Gastrocnemius medialis (tissue), 4 donors: ENCODE measurements at regions not wholly inside any gene's neighbourhood (a gene's known extent, or its start where the extent isn't known, plus 50 kb on each side); places are given as distances from the start of the nearest gene placed in this dataset.
A peak's percentile ranks its signal among the peaks of the same experiment; 100 is the strongest.

Experiments used
- ATAC-seq, 2 donors: fragments of 150-250 bp; one replicate each; pipeline ENCODE4 v1.9.1; 2016
- DNase-seq, 2 donors: peaks; one replicate each; pipeline ENCODE4 v3.0.0-alpha.2; 2019
- H3K27ac ChIP-seq, 4 donors: fragments of 200-600 bp; sonication (generic); 1 replicate in 1 of 4; 2 replicates in 3 of 4; pipeline ENCODE4 v1.5.1; 2016 to 2018; ENCODE audit warnings: mild to moderate bottlenecking in 2 of 4, moderate library complexity in 1 of 4
- H3K27me3 ChIP-seq, 3 donors: fragments of 200-600 bp; sonication (generic) in 2 of 3; 1 replicate in 1 of 3; 2 replicates in 2 of 3; pipeline versions ENCODE4 v1.5.1 to v1.6.0; 2016 to 2019; ENCODE audit warnings: mild to moderate bottlenecking in 1 of 3, moderate library complexity in 1 of 3
- H3K36me3 ChIP-seq, 2 donors: fragments of 200-600 bp; sonication (generic) in 1 of 2; one replicate each; pipeline ENCODE4 v1.5.1; 2017 to 2018
- H3K4me1 ChIP-seq, 2 donors: fragments of 200-600 bp; sonication (generic) in 1 of 2; one replicate each; pipeline ENCODE4 v1.5.1; 2016 to 2017; ENCODE audit warnings: mild to moderate bottlenecking in 2 of 2
- H3K4me3 ChIP-seq, 4 donors: fragments of 200-600 bp; sonication (generic) in 3 of 4; 1 replicate in 1 of 4; 2 replicates in 3 of 4; pipeline ENCODE4 v1.5.1; 2016 to 2019; ENCODE audit warnings: mild to moderate bottlenecking in 2 of 4
- H3K9me3 ChIP-seq, 3 donors: fragments of 200-600 bp; sonication (generic) in 2 of 3; 1 replicate in 1 of 3; 2 replicates in 2 of 3; pipeline ENCODE4 v1.5.1; 2016 to 2019
- POLR2A ChIP-seq, 2 donors: fragments of 450-650 bp; IDR thresholded peaks; one replicate each; pipeline ENCODE4 v1.6.1; 2017; ENCODE audit warnings: antibody characterized with exemption in 2 of 2, mild to moderate bottlenecking in 2 of 2, moderate library complexity in 2 of 2
- in situ Hi-C, 4 donors: fragments of 200-750 bp; cut with MboI; loops; one replicate each; pipeline versions ENCODE4 v1.15.0 to v1.8.0; 2017; ENCODE audit warnings: low sequenced_read_pairs in 4 of 4
- intact Hi-C: fragments of 100-400 bp; cut with DNase I; formaldehyde crosslinking; loops from one replicate; pipeline ENCODE4 v1.15.1; 2023; ENCODE audit warnings: low total_unique reads
- TF ChIP-seq, protein P1 (sequence below), 5 experiments: fragments of 450-650 bp in 3 of 5; fragments of 200-600 bp in 2 of 5; sonication (generic) in 2 of 5; IDR thresholded peaks in 4 of 5; conservative IDR thresholded peaks in 1 of 5; 1 replicate in 4 of 5; 2 replicates in 1 of 5; pipeline ENCODE4 v1.5.1; 2016 to 2019; ENCODE audit warnings: antibody characterized with exemption in 5 of 5, mild to moderate bottlenecking in 3 of 5, moderate library complexity in 3 of 5

DNA sequence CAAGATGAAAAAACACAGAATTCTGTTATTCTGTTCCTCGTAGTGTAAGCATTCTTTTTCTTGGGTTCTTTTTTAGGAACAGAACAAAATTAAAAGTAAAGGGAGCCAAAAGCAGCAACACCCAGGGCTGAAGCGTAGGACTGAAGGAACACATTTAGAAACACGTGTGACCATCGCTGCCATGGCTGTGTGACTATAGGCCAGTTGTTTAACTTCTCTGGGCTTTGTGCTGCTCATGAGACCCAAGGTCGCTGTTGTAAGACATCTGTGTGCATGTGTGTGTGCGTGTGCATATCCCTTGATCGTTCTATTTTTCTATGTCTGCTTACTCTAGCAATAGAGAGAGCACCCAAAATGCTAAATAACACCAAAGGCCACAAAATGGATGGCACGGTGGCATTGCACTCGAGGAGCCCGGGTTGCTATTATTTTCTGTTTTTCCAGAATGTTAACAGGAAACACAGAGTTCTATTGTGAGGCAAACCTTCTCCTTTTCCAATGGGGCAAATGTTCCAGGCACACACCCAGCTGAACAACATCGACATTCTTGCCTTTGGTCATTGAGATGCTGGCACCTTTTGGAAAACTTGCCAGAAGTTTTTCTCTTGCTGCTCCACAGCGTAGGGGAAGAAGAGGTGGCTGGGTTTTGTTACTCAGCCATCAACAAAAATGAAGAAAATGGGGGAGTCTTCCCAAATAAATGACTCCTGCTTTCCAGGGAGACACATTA is 267.8 kb upstream of the ECI2 start:
- DNase-seq (peak; percentile 71 to 72), ATAC-seq (peak; percentile 50 to 77)
- in situ Hi-C loops = no loop called here
- Histone ChIP-seq H3K36me3 (no peaks in the 10 kb centered on the region), H3K27ac (peak overlapping the region; percentile 92 to 97 (median 94)), H3K4me3 (peak overlapping the region; percentile 6 to 23 (median 22)), H3K4me1 (peaks cover 46 to 53% of the 10 kb centered on the region in 2 donors), H3K27me3 (no peaks in the 10 kb centered on the region), H3K9me3 (no peaks in the 10 kb centered on the region)
- TF ChIP-seq, protein P1, sequence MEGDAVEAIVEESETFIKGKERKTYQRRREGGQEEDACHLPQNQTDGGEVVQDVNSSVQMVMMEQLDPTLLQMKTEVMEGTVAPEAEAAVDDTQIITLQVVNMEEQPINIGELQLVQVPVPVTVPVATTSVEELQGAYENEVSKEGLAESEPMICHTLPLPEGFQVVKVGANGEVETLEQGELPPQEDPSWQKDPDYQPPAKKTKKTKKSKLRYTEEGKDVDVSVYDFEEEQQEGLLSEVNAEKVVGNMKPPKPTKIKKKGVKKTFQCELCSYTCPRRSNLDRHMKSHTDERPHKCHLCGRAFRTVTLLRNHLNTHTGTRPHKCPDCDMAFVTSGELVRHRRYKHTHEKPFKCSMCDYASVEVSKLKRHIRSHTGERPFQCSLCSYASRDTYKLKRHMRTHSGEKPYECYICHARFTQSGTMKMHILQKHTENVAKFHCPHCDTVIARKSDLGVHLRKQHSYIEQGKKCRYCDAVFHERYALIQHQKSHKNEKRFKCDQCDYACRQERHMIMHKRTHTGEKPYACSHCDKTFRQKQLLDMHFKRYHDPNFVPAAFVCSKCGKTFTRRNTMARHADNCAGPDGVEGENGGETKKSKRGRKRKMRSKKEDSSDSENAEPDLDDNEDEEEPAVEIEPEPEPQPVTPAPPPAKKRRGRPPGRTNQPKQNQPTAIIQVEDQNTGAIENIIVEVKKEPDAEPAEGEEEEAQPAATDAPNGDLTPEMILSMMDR (IDR thresholded peaks at IDR 0.05 in 4 of 5, conservative IDR thresholded peaks at IDR 0.05 in 1 of 5) = no peak
- TF ChIP-seq POLR2A (IDR thresholded peaks at IDR 0.05) = peak in 1 of 2 donors; percentile 2
- intact Hi-C loops = loop anchor here (2.0 to 5.0 kb wide), 5 partner anchors 59 to 859 kb away; partner anchors contain the start of genes CDYL, FARS2 and LYRM4

- peak; percentile 77 to 91 for DNase-seq
- in situ Hi-C loops (no loop called here), intact Hi-C loops (loop anchor here (1.0 to 5.0 kb wide), 6 partner anchors 31 to 860 kb away; partner anchors contain the start of genes CDYL, FARS2 and LYRM4)
- Histone ChIP-seq H3K9me3 (no peaks in the 10 kb centered on the region), H3K4me1 (peaks cover 53 to 59% of the 10 kb centered on the region in 2 donors), H3K36me3 (no peaks in the 10 kb centered on the region), H3K4me3 (peak overlapping the region in 2 of 4 donors; percentile 7 to 21), H3K27me3 (no peaks in the 10 kb centered on the region), H3K27ac (peak overlapping the region; percentile 92 to 97 (median 94))
- peak; percentile 67 to 69 for ATAC-seq
- TF ChIP-seq, protein P1 (IDR thresholded peaks at IDR 0.05 in 4 of 5, conservative IDR thresholded peaks at IDR 0.05 in 1 of 5) = no peak
- TF ChIP-seq POLR2A (IDR thresholded peaks at IDR 0.05) = peak; percentile 43 to 61
Measured at GRCh38 chr6:4402477-4402976, 267.2 kb upstream of the ECI2 start.

DNA sequence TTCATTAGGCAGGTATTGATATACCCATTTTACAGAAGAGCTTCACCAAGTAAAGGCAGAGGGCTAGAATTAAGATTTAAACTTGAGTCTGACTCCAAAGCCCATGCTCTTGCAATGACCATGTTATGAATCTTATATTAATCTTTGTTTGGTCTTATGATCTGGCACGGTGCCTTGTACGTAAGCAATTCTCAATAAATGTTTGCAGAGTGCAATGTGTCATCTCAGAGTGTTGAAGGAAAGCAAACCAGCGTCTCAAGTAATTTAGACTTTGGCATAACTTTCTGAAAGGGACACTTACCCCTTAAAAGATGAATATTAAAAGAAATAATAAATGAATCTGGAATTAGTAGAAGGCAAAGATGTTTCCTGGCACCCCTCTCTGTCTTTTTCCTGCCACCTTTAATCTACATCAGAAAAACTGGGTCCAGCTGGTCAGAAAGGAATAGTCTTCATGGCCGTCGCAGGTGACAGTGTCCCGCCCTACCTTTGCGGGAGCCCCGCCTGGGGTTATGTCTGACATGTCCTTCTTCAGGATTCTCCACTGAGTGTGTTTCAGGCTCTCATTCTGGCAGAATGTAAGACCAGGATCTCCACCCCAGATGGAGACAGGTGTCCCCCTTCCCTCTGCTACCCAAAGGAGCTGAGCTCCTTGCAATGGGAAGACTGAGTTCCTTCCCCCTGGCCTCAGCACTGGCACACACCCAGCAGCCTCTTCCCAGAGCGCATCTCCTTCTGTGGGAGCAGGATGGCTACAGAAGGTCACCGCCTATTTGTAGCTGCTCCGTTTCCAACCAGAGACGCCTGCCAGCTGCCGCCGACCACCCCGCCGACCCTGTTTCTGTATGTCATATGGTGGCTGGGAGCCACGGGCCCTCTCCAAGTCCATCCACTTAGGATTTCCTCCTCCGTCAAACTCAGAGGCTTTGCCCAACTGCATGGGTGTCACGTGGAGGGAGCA is 266.3 kb upstream of the ECI2 start:
- Histone ChIP-seq H3K27ac (peak overlapping the region; percentile 92 to 97 (median 94)), H3K36me3 (no peaks in the 10 kb centered on the region), H3K4me3 (peak overlapping the region in 2 of 4 donors; percentile 7 to 21), H3K27me3 (no peaks in the 10 kb centered on the region), H3K4me1 (peaks cover 60 to 66% of the 10 kb centered on the region in 2 donors), H3K9me3 (no peaks in the 10 kb centered on the region)
- in situ Hi-C loops (no loop called here), intact Hi-C loops (loop anchor here (1.0 to 5.0 kb wide), 6 partner anchors 30 to 861 kb away; partner anchors contain the start of genes CDYL, FARS2 and LYRM4)
- no peak for ATAC-seq
- TF ChIP-seq, protein P1 (IDR thresholded peaks at IDR 0.05 in 4 of 5, conservative IDR thresholded peaks at IDR 0.05 in 1 of 5) = no peak
- no peak for TF ChIP-seq POLR2A (IDR thresholded peaks at IDR 0.05)
- peak; percentile 16 to 45 for DNase-seq

GRCh38 chr6:4399656-4400055 is 264.3 kb upstream of the ECI2 start:
- no peak for ATAC-seq
- Histone ChIP-seq H3K4me3 (no peak overlapping the region), H3K27me3 (no peaks in the 10 kb centered on the region), H3K36me3 (no peaks in the 10 kb centered on the region), H3K27ac (peak overlapping the region; percentile 92 to 97 (median 94)), H3K4me1 (peaks cover 56% of the 10 kb centered on the region in 2 donors), H3K9me3 (no peaks in the 10 kb centered on the region)
- in situ Hi-C loops = no loop called here
- TF ChIP-seq, protein P1 (IDR thresholded peaks at IDR 0.05 in 4 of 5, conservative IDR thresholded peaks at IDR 0.05 in 1 of 5) = no peak
- DNase-seq = no peak
- intact Hi-C loops = loop anchor here (5.0 kb wide), 3 partner anchors 63 to 863 kb away; partner anchors contain the start of genes FARS2 and LYRM4
